Hepatocyte (in vitro differentiated cells): ENCODE measurements at regions not wholly inside any gene's neighbourhood (a gene's known extent, or its start where the extent isn't known, plus 50 kb on each side); places are given as distances from the start of the nearest gene placed in this dataset.

ENCODE experiments used
- EZH2 ChIP-seq: fragments of 200-600 bp; sonication (generic); IDR thresholded peaks from 2 replicates; pipeline ENCODE4 v1.6.1; 2016; ENCODE audit warnings: antibody characterized with exemption, mild to moderate bottlenecking, borderline replicate concordance
- EZH2phosphoT487 ChIP-seq: fragments of 200-600 bp; sonication (generic); IDR thresholded peaks from one replicate; pipeline ENCODE4 v1.6.1; 2018; ENCODE audit warnings: antibody characterized with exemption, mild to moderate bottlenecking, low read depth, moderate library complexity; ENCODE audit not compliant: unreplicated experiment, severe bottlenecking
- TF ChIP-seq, protein P1 (sequence below): fragments of 200-600 bp; sonication (generic); IDR thresholded peaks from 2 replicates; pipeline ENCODE4 v1.5.1; 2016; ENCODE audit warnings: antibody characterized with exemption, mild to moderate bottlenecking; ENCODE audit not compliant: poor library complexity

DNA sequence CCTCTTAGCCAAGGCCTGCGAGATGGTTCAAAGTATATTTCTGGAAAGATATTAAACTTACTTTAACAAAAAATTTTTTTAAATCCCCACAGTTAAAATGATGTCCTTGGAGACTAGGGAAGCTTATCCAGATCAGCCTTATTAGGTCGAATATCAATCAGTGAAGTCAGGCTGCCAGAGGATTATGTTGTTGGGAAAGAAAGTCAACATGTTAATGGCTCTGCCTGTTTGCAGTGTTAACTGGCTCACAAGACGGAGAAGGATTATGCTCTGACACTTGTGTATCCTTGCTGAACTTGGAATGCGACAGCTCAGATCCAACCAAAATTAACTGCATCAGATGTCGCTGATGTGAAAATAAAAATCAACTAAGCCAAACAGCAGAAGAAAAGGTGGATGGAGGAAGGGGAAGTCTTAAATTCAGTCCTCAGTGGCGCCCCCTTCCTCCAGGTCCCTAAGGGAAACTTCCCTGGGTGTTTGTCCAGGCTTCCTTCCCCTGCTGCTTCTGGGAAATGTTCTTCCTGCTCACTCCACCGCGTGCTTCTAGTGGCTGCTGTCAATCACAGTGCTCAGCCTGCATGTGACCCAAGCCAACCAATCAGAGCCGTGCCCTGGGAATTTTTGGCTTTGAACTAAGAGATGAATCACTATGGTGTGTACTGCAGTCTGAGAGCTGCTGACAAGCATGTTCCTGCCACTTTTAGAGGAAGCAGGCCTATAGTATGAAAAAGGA, 690.4 kb upstream of the NRP1 start:
- TF ChIP-seq, protein P1, sequence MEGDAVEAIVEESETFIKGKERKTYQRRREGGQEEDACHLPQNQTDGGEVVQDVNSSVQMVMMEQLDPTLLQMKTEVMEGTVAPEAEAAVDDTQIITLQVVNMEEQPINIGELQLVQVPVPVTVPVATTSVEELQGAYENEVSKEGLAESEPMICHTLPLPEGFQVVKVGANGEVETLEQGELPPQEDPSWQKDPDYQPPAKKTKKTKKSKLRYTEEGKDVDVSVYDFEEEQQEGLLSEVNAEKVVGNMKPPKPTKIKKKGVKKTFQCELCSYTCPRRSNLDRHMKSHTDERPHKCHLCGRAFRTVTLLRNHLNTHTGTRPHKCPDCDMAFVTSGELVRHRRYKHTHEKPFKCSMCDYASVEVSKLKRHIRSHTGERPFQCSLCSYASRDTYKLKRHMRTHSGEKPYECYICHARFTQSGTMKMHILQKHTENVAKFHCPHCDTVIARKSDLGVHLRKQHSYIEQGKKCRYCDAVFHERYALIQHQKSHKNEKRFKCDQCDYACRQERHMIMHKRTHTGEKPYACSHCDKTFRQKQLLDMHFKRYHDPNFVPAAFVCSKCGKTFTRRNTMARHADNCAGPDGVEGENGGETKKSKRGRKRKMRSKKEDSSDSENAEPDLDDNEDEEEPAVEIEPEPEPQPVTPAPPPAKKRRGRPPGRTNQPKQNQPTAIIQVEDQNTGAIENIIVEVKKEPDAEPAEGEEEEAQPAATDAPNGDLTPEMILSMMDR = peak; percentile 10
- no peak for TF ChIP-seq EZH2phosphoT487
- TF ChIP-seq EZH2 = no peak
